AG04449 (cell line): ENCODE measurements at regions not wholly inside any gene's neighbourhood (a gene's known extent, or its start where the extent isn't known, plus 50 kb on each side); places are given as distances from the start of the nearest gene placed in this dataset.

ENCODE experiments used
- CTCF ChIA-PET: fragments of 350-600 bp; formaldehyde crosslinking; extraction: SDS; loops from one replicate; lab custom pipeline; 2021; ENCODE audit warnings: antibody characterized with exemption; lab: Yijun Ruan, JAX
- POLR2A ChIA-PET: fragments of 400-600, 350-600 bp; formaldehyde crosslinking; extraction: SDS; loops from one replicate; lab custom pipeline; 2020; ENCODE audit warnings: antibody characterized with exemption, inconsistent platforms; lab: Yijun Ruan, JAX
- DNase-seq: peaks from one replicate; pipeline ENCODE4 v3.0.0-alpha.2; 2010; ENCODE audit warnings: low read depth, low spot score
- H3K4me3 ChIP-seq: 2 replicates; pipeline ENCODE4 v1.5.1; 2011; ENCODE audit warnings: low read depth, mild to moderate bottlenecking, control low read depth, low read length
- CTCF ChIP-seq: IDR thresholded peaks from one replicate; pipeline ENCODE4 v1.5.1; 2011; ENCODE audit warnings: mild to moderate bottlenecking, moderate library complexity, low read length, control low read depth, inconsistent platforms; ENCODE audit not compliant: insufficient read depth; ENCODE audit errors: missing control alignments

- no peak overlapping the region for H3K4me3 ChIP-seq
- TF ChIP-seq CTCF: no peak
- CTCF ChIA-PET: no interaction called here
- POLR2A ChIA-PET: no interaction called here
- no peak for DNase-seq
These were observed 359.3 kb downstream of the SH3GL2 start for GRCh38 chr9:17938035-17938655.

- ChIA-PET CTCF (no interaction called here), POLR2A (no interaction called here)
- no peak for DNase-seq
- H3K4me3 ChIP-seq: no peak overlapping the region
- no peak for TF ChIP-seq CTCF
These were observed 363.6 kb downstream of the SH3GL2 start for GRCh38 chr9:17942498-17942897.

GRCh38 chr9:17955409-17955808 is 376.5 kb downstream of the SH3GL2 start:
- no peak overlapping the region for H3K4me3 ChIP-seq
- CTCF ChIA-PET: no interaction called here

GRCh38 chr9:17958363-17958762 is 379.5 kb downstream of the SH3GL2 start:
- POLR2A ChIA-PET: no interaction called here
- DNase-seq: no peak
- TF ChIP-seq CTCF: no peak
- CTCF ChIA-PET: no interaction called here
- H3K4me3 ChIP-seq: no peak overlapping the region

More at GRCh38 chr9:17955409-17955808, 376.5 kb downstream of the SH3GL2 start:
- no peak for DNase-seq
- no peak for TF ChIP-seq CTCF
- POLR2A ChIA-PET: no interaction called here

GRCh38 chr9:17962747-17963146 is 383.9 kb downstream of the SH3GL2 start:
- no peak for TF ChIP-seq CTCF
- ChIA-PET CTCF (no interaction called here), POLR2A (no interaction called here)
- no peak overlapping the region for H3K4me3 ChIP-seq
- DNase-seq: no peak

GRCh38 chr9:17963498-17963897 is 384.6 kb downstream of the SH3GL2 start:
- no peak for TF ChIP-seq CTCF
- ChIA-PET CTCF (no interaction called here), POLR2A (no interaction called here)
- DNase-seq: no peak
- H3K4me3 ChIP-seq: no peak overlapping the region
